DLD1 (cell line): ENCODE measurements at regions not wholly inside any gene's neighbourhood (a gene's known extent, or its start where the extent isn't known, plus 50 kb on each side); places are given as distances from the start of the nearest gene placed in this dataset.

Experiments
- in situ Hi-C: cut with HindIII; loops from 2 replicates; pipeline ENCODE4 v1.10.0; 2017; ENCODE audit warnings: low sequenced_read_pairs

DNA sequence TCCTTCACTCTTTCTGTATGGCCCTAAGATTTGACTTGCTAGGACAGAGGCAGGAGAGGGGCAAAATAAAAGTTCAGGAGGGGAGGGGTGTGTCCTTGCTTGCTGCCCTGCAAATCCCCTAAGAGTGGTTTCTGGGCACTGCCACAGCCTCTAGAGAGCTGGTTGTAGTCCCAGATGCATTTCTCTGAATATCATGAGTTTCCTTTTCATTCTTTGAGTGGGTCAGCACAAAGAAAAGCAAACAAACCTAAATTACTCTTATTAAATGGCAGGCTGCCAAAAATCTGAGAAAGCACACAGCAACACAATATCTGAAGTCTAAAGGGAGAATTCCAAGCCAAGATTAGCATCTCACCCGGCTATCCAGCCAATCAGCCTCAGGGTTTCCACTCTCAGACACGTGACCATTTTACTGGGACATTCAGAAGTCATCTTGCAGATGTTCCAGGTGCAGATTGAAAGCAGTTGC lies 919.3 kb downstream of the TUSC7 start:
- in situ Hi-C loops: no loop called here

DNA sequence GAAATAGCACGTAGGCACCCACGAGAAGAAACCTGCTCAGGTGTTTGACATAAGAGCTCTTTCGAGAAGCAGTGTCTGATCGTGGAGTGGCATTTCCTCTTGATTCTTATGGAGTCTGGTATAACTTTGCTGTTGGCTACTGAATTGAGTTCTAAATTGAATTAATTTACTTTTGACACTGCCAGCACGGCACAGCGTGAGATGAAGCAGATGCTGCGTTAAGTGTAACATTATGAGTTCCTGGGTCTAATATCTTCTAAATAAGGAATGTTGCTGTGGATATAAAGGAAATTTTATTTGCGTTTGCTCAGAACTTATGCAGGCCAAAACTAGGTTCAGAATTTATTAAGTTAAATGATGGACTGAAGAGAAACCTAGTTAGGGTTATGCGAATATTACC lies 919.9 kb downstream of the TUSC7 start:
- in situ Hi-C loops: no loop called here

DNA sequence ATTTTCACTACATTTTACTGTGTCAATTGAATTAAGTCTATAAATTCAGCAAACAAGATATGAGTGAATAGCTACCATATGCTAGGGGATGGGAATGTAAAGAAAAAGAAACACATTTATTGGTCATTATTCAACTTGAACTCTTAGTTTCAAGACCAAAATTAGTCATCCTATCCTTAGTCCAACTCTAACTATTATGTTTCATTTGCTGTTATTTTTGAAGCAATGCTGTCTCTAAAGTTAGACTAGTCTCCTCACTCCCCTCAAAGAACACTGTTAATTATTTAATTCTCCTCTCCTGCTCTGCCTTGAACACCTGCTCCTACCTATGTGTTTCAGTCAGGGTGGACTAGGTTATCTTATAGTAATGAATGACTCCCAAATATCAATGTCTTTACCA lies 920.9 kb downstream of the TUSC7 start:
- in situ Hi-C loops: no loop called here

DNA sequence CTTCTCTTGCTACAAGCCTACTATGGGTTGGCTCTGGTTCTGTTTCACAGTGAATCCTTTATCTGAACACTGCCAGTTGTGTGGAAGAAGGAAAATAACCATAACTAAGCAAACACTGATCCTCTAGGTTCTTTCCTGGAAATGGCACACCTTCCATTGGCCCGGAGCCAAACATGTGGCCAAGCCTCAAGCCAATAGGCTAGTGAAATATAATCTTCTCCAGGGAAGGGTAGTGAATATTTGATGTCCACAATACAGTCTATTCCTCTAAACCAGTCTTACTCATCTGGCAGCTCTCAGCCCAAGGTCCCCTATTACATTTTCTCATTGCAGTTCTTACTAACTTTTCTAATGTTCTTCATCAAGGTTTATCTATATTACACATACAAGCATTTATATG lies 921.3 kb downstream of the TUSC7 start:
- in situ Hi-C loops: no loop called here

DNA sequence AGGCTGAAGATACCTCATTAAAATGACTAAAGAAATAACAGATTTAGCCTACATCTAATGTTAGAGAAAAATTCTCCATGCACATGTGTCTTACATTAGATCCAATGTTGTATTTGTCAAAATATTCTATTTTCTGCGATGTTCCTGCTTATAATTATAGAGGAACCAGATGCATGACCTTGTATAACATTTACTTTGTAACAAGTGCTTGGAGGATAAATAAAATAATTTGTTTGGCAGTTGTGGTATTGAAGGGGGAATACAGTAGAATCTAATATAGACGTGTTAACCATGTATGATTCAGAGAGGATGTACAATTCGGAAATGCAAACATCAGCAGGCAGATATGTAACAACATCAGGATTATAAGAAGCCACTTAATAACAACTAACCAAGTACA lies 922.2 kb downstream of the TUSC7 start:
- in situ Hi-C loops: no loop called here

DNA sequence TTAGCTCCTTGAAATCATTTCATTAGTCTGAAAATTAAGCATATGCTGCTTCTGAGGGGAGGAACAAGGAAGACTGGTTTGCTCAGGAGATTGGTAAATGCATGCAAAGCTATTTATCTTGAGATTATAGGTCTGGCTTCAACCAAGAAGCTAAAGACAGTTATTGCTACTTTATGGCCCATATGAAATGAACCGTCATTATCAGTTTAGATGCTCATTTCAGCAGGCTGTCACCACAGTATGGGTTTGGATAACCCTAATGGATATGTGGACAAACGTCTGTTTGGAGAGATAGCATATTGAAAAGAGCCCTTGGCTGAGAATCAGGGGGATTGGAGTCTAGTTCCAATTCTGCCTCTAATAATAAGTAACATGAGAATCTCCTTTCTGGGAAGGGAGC lies 922.6 kb downstream of the TUSC7 start:
- in situ Hi-C loops: no loop called here

DNA sequence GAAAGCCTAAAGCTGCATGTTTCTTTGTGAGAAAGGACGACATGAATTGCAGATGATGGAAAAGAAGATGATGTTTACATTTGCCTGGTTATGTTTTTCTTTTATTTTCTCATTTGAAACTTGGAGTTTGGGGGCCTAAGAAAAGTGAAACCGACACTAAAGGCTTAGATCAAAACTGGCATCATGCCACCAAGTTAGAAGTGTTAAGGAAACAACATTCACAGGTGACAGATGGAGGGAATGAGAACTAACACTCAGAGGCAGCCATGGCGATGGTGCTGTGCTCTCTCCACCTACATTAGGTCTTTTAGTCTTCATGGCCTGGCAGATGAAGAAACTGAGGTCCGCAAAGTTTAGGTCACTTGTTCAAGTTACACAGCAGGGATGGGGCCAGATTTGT lies 923.6 kb downstream of the TUSC7 start:
- in situ Hi-C loops: no loop called here

DNA sequence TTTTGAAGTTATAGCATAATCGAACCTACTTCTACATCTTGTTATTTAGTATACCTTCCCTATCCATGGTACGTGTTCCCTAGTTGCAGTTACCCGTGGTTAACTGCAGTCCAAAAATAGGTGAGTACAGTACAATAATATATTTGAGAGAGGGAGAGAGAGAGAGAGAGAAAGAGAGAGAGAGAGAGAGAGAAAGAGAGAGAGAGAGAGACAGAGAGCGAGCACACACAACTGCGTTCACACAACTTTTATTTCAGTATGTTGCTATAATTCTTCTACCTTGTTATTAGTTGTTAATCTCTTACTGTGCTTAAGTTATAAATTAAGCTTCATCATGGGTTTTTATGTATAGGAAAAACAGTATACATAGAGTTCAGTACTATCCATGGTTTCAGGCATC lies 928.1 kb downstream of the TUSC7 start:
- in situ Hi-C loops: no loop called here

DNA sequence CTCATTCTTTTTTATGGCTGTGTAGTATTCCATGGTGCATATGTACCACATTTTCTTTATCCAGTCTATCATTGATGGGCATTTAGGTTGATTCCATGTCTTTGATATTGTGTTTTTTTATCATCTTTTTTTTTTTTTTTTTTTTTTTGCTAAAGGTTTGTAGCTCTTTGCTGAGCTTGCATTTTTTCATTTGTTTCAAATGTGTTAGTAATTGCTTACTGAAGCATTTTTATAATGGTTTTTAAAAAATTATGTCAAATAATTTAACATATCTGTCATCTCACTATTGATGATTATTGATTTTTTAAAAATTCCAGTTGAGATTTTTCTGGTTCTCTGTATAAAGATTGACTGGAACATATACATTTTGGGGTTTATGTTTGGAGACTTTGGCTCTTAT lies 934.6 kb downstream of the TUSC7 start:
- in situ Hi-C loops: no loop called here

DNA sequence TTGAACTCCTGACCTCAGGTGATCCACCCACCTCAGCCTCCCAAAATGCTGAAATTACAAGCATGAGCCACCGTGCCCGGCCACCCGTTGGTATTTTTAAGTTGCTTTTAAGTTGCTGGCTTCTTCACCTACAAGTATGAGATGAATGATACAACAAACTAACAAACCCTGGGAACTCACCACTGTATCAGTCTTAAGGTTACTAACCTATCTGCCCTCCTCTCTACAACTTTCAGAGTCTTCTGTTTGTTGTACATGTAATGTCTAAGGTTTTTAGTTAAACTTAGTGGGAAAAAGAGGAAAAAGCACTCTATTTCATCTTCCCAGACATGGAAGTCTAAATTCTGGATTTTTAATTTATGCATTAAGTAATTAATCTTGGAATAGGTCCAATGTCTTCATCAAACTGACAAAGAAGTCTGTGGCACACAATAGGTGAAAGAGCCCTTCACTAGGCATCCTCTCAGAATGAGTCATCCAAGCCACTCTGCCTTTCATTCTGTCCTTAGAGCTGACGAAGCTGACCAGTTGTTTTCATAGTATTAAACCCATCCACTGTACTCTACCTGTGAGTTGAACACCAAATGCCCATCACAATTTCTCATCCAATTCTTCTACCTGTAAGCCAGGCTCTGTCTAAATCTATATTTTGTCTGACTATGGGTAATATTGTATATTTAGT lies 936.1 kb downstream of the TUSC7 start:
- in situ Hi-C loops: no loop called here

DNA sequence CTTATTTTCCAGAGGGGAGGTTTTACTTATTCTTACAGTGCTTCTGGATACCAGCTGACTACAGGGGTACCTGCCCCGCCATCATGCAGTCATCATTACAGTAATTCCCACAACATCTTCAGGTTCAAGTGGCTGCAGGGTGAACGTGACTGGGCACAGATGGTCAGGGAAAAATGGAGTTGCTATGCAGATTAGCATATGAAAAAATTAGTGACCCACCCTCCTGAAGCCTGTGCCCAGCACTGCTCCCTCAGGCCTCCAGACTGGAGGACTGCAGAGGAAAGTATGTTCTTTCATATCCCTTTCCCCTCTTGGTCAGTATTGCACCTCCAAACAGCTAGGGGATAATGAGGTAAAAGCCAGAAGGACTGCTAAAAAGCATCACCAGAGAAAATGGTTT lies 937.9 kb downstream of the TUSC7 start:
- in situ Hi-C loops: no loop called here

DNA sequence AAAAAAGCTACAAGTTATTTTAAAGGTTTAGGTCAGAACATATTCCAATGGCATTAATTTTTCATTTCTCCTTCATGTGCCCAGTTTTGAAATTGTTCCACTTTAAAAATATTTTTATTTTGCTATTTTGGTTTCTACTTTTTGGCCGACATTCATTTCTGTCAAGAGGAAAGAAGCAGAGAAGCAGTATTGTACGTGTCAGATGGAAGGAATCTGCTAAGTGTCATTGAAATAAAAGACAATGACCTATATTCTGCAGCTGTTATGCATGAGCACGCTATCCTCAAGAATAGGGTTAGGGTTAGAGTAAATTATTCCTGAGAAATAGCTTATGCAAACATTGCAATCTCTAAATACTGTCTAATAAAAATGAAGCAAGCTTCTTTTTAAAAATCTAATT lies 941.7 kb downstream of the TUSC7 start:
- in situ Hi-C loops: no loop called here

DNA sequence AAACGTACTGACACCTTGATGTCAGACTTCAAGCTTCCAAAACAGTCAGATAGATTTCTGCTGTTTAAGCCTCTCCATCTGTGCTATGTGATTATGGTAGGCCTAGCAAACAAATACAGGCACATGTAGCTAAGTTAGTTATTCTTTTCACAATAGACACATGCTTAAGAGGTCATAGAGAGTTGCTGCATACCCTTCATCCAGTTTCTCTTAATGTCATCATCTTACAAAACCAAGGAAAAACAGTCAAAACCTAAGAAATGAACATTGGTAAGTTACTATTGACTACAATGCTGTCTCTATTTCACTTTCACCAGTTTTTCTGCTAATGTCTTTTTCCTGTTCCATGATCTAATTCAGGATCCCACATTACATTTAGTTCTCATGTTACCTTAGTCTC lies 946.8 kb downstream of the TUSC7 start:
- in situ Hi-C loops: no loop called here

DNA sequence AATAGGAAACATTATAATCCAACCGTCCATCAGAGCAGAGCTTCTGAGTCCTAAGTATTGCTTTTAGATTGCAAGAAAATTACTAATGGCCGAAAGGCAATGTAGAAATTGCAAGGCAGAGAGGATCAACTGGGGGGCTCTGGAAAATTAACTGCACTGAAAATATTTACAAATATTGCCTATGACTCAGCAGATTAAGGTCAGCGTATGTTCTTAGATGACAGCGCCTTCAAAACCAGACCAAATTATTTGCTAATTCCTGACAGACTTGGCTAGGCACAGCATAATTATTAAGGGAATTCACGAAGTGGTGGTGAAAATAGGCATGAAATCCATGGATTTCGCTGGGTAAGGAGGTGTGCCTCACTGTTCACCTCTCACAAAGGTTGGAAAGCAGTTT lies 947.7 kb downstream of the TUSC7 start:
- in situ Hi-C loops: no loop called here

DNA sequence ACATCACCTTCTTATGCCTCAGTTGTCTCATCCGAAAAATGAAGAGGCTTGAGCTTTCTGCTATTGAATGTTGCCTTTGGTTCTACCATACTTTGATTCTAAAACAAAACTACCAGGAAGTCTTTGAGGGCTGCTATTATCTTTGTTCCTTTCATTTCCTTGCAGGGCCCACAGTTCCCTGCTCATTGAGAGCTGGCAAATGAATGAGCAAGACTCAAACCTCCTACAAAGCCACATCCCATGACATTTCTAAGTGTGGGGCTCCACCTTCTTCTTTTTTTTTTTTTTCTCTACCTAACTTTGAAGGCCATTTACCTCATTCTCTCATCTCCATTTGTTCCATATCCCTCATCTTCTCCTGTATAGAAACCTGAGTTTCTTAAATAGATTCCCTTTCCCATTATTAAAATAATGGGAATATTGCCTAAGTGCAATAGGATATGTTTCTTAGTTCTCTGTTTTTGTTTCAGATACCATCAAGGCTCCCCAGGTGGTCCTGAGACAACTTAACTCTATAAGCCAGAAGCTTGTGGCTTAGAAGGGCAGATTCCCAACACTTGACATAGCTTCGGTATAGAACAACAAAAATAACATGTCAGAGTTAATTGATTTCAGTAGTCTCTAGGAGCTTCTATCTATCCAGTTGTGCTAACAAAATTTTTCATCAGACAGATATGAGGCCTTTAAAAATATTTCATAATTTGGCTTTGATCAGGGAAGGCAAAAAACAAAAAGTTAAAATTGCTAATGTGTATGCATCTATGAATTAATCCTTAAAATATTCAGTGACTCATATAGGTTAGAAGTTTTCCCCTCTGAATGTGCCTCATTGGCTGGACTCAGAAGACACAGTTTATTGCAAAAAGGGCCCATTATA lies 951.6 kb downstream of the TUSC7 start:
- in situ Hi-C loops: no loop called here

DNA sequence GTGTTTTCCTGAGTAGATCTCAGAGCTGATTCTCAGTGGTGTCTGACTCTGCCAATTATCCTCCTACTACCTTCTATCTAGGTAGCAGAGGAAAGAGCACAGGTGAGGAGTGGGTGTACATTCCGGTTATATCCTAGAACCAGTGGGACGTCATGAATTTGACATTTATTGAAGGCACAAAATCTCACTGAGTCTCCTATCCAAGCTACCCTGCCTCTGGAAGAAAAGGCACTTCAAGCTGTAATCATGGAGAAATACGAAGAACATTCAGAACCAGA lies 952.2 kb downstream of the TUSC7 start:
- in situ Hi-C loops: no loop called here

DNA sequence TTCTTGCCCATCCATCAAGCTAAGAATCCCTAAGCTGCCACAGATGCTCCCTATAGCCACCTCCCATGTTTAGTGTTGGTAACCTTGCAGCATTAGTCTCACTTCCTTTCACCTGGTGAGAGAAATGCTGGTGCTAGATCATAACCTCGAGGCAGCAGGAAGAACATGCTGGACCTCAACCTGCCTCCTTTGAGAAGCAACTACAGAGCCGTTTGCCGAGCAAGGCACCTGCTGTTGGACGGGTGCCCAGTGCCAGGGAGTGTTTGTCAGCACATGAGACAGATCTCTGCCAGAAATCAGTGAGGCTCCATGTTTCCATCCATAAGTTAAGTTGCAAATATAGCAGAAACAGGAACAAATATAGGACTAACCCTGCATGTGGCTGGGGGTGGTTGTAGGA lies 955.7 kb downstream of the TUSC7 start:
- in situ Hi-C loops: no loop called here

DNA sequence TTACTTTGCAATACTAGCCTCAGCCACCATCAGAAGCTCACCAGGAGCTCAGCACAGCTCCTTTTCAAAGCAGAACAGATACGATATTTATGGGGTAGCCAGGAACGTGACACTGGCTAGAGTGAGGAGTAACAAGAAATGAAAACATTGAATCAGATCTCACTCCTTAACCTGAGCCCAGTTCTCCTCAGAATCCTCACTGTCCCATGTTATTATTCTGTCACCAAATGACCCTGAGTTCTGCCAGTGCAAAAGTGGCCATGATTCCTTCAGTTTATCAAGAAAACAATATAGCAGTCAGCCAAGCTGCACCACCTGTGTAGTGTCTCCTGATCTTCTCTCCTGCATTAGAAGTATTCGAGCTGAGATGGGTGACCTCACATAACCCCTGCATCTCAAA lies 956.7 kb downstream of the TUSC7 start:
- in situ Hi-C loops: no loop called here

DNA sequence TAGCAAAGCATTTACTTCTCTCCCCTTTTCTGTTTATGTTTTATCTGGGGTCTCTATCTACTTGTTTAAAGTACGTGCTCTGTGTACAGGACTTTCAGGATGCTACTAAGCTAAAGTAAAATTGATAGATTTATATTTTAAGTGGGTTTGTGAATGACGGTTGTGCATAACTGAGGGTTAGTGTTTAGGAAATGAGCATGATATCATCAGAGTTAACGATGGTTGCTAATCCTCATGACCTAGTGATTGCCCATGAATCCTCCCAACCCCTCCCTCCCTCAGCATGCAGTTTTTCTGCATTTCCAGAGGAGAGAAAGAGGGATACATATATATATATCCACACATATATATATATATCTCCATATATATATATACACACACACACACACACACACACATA lies 957.2 kb downstream of the TUSC7 start:
- in situ Hi-C loops: no loop called here

DNA sequence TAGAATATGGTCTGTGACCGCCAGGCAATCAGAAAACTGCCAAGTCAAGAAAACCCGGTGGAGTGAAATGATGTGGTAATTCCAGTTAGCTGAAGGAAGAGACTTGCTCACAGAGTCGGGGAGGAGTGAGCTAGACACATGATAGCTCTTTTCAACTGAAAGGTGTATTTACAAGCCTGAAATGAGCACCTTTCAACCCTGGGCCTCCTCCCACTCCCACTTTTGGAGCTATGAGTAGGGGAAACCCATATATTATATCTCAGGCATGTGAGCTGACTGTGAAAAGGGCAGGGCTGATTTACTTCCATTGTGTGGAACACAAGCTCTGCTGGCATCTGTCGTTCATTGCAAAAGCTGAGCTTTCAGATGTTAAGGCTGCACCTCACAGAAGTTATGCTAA lies 960.2 kb downstream of the TUSC7 start:
- in situ Hi-C loops: no loop called here

DNA sequence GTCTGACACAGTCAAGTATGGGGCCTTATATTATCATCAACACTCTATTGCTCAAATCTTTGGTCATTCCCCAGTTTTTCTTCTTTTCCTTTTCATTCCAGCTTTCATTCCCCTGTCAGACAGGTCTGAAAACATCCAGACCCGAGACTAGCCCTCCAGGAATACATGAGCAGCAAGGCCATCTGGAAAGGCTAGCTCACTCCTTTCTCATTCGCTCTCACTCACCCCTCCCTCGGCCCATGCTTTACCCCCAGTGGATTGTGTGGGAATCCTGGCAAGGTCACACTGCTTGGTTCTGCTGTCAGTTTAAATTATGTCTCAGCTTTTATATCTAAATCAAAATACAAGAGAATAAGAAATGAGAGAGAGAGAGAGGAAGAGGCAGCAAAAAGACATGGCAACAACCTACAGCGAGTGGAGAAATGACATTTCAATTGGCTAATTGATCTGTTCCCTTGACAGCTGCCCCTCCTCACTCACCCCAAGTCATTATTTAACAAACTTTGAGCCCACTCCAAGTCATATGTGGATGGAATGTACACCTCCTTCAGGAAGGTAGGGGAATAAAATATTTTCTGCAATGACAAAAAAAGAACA lies 962.2 kb downstream of the TUSC7 start:
- in situ Hi-C loops: no loop called here

DNA sequence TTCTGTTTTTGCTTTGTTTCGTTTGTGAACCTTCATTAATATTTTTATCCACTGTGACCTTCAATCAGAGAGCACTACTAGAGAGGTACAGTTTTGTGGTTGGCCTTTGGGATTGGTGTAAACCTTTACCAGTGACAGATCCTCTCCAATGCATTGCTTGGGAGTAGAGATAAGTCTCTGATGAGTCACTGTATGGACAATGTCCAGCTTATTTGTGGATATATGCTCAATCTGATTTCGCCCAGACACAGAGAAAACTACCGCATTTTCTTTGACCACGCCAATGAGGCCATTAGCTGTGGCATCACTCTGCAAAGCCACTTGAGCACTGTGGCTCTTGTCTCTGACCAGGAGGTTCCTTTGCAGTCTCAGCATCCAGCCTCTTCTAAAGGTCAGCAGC lies 964.7 kb downstream of the TUSC7 start:
- in situ Hi-C loops: no loop called here
